H1 (cell line): ENCODE measurements at regions not wholly inside any gene's neighbourhood (a gene's known extent, or its start where the extent isn't known, plus 50 kb on each side); places are given as distances from the start of the nearest gene placed in this dataset.

Source experiments
- CTCF ChIA-PET: fragments of 300-600 bp; sonication (Branson Sonifier 250); formaldehyde crosslinking; loops from one replicate; lab custom pipeline; 2021; ENCODE audit not compliant: partially characterized antibody; lab: Charles Lee
- POLR2A ChIA-PET: fragments of 300-600 bp; sonication (Branson Sonifier 250); formaldehyde crosslinking; loops from one replicate; lab custom pipeline; 2021; ENCODE audit warnings: inconsistent platforms; ENCODE audit not compliant: partially characterized antibody; lab: Charles Lee
- DNase-seq, 2 experiments: peaks; one replicate each; pipeline versions ENCODE4 v3.0.0 to v3.0.0-alpha.2; 2010 to 2022; ENCODE audit warnings: low spot score in 2 of 2, low read depth in 1 of 2, mixed read lengths in 1 of 2
- FAIRE-seq: peaks from 2 replicates; lab custom pipeline; 2011; peaks lifted over from hg19 to GRCh38; lab: Jason Lieb, UNC
- H2AFZ ChIP-seq: 2 replicates; pipeline ENCODE4 v1.8.1; 2012; ENCODE audit warnings: low read length, inconsistent platforms
- H2AK5ac ChIP-seq: 2 replicates; pipeline ENCODE4 v1.6.1; 2013; ENCODE audit warnings: low read depth, low read length
- H2BK120ac ChIP-seq: replicated peaks from 2 replicates; pipeline ENCODE3; 2013; ENCODE audit warnings: low read depth, low read length, inconsistent platforms
- H2BK12ac ChIP-seq: 2 replicates; pipeline ENCODE4 v1.6.1; 2013; ENCODE audit warnings: low read depth, low read length
- H2BK15ac ChIP-seq: 2 replicates; pipeline ENCODE4 v1.6.1; 2013; ENCODE audit warnings: low read length
- H2BK20ac ChIP-seq: 2 replicates; pipeline ENCODE4 v1.6.1; 2013; ENCODE audit warnings: low read length
- H2BK5ac ChIP-seq: 2 replicates; pipeline ENCODE4 v1.6.1; 2013; ENCODE audit warnings: low read depth, low read length
- H3K14ac ChIP-seq: 2 replicates; pipeline ENCODE4 v1.6.1; 2013; ENCODE audit warnings: inconsistent platforms; ENCODE audit not compliant: insufficient read length
- H3K18ac ChIP-seq: 2 replicates; pipeline ENCODE4 v1.6.1; 2013; ENCODE audit warnings: low read length; ENCODE audit errors: extremely low read depth
- H3K23ac ChIP-seq: 2 replicates; pipeline ENCODE4 v1.6.1; 2013; ENCODE audit warnings: inconsistent platforms; ENCODE audit not compliant: insufficient read length
- H3K23me2 ChIP-seq: 2 replicates; pipeline ENCODE4 v1.6.1; 2013; ENCODE audit warnings: low read depth, low read length
- H3K27ac ChIP-seq: 2 replicates; pipeline ENCODE4 v1.6.1; 2011; ENCODE audit warnings: low read depth, low read length, inconsistent platforms
- H3K27me3 ChIP-seq, 4 experiments: replicated peaks in 1 of 4; 1 replicate in 1 of 4; 2 replicates in 3 of 4; pipeline versions ENCODE4 v1.6.1 to v1.8.1; 2011 to 2013; ENCODE audit warnings: low read length in 3 of 4, mild to moderate bottlenecking in 3 of 4, inconsistent platforms in 2 of 4, mixed read lengths in 2 of 4, moderate library complexity in 1 of 4; ENCODE audit not compliant: control insufficient read depth in 3 of 4, insufficient read depth in 3 of 4; ENCODE audit errors: extremely low read depth in 1 of 4
- H3K36me3 ChIP-seq, 4 experiments: 2 replicates each; pipeline versions ENCODE4 v1.6.1 to v1.8.1; 2011 to 2013; ENCODE audit warnings: mild to moderate bottlenecking in 4 of 4, low read length in 3 of 4, moderate library complexity in 2 of 4, control low read depth in 1 of 4, inconsistent platforms in 1 of 4; ENCODE audit not compliant: insufficient read depth in 4 of 4, control insufficient read depth in 2 of 4
- H3K4ac ChIP-seq: replicated peaks from 2 replicates; pipeline ENCODE3; 2013; ENCODE audit warnings: low read length, low read depth, mixed read lengths, inconsistent platforms; ENCODE audit not compliant: insufficient read length
- H3K4me1 ChIP-seq, 4 experiments: replicated peaks in 1 of 4; 1 replicate in 1 of 4; 2 replicates in 3 of 4; pipeline versions ENCODE4 v1.6.1 to v1.8.1; 2011 to 2013; ENCODE audit warnings: low read length in 3 of 4, inconsistent platforms in 2 of 4, mixed read lengths in 1 of 4; ENCODE audit not compliant: insufficient read depth in 4 of 4, control insufficient read depth in 3 of 4
- H3K4me2 ChIP-seq, 2 experiments: 2 replicates each; pipeline versions ENCODE4 v1.6.1 to v1.8.1; 2011 to 2013; ENCODE audit warnings: low read depth in 2 of 2, low read length in 2 of 2, control low read depth in 1 of 2, inconsistent platforms in 1 of 2, mild to moderate bottlenecking in 1 of 2; ENCODE audit not compliant: insufficient read depth in 1 of 2
- H3K4me3 ChIP-seq, 4 experiments: fragments of 200-600, 300-600 bp in 1 of 4; sonication (generic), shearing (Covaris generic), sonication (Bioruptor Twin) in 1 of 4; 2 replicates each; pipeline versions ENCODE4 v1.5.1 to v1.8.1; 2011 to 2016; ENCODE audit warnings: low read length in 4 of 4, low read depth in 3 of 4, control low read depth in 2 of 4, inconsistent platforms in 2 of 4, mild to moderate bottlenecking in 2 of 4, mixed read lengths in 1 of 4, moderate library complexity in 1 of 4; ENCODE audit not compliant: insufficient read depth in 2 of 4; ENCODE audit errors: extremely low read depth in 1 of 4
- H3K56ac ChIP-seq: replicated peaks from 2 replicates; pipeline ENCODE3; 2013; ENCODE audit warnings: low read depth, mild to moderate bottlenecking, mixed read lengths, low read length, inconsistent platforms; ENCODE audit not compliant: insufficient read length
- H3K79me1 ChIP-seq: 2 replicates; pipeline ENCODE4 v1.6.1; 2013; ENCODE audit warnings: low read depth, low read length, control low read depth
- H3K79me2 ChIP-seq, 2 experiments: 2 replicates each; pipeline versions ENCODE4 v1.6.1 to v1.8.1; 2012 to 2013; ENCODE audit warnings: low read length in 2 of 2, mild to moderate bottlenecking in 2 of 2, inconsistent platforms in 1 of 2; ENCODE audit not compliant: insufficient read depth in 2 of 2, control insufficient read depth in 1 of 2
- H3K9ac ChIP-seq, 4 experiments: replicated peaks in 1 of 4; 1 replicate in 1 of 4; 2 replicates in 3 of 4; pipeline versions ENCODE4 v1.6.1 to v1.8.1; 2011 to 2013; ENCODE audit warnings: low read depth in 3 of 4, low read length in 3 of 4, control low read depth in 2 of 4, mild to moderate bottlenecking in 2 of 4, moderate library complexity in 2 of 4, inconsistent platforms in 1 of 4; ENCODE audit errors: extremely low read depth in 1 of 4
- H3K9me3 ChIP-seq, 2 experiments: 2 replicates each; pipeline versions ENCODE4 v1.6.1 to v1.8.1; 2012 to 2013; ENCODE audit warnings: mild to moderate bottlenecking in 2 of 2, moderate library complexity in 2 of 2, control low read depth in 1 of 2, inconsistent platforms in 1 of 2, low read depth in 1 of 2, low read length in 1 of 2, mixed read lengths in 1 of 2; ENCODE audit not compliant: insufficient read depth in 2 of 2
- H4K20me1 ChIP-seq, 2 experiments: replicated peaks in 1 of 2; 2 replicates each; pipeline versions ENCODE3 to v1.8.1; 2011 to 2013; ENCODE audit warnings: inconsistent platforms in 2 of 2, low read length in 2 of 2, mild to moderate bottlenecking in 1 of 2; ENCODE audit not compliant: insufficient read depth in 2 of 2, control insufficient read depth in 1 of 2
- H4K5ac ChIP-seq: 2 replicates; pipeline ENCODE4 v1.6.1; 2013; ENCODE audit warnings: low read length, low read depth, mixed read lengths, inconsistent platforms; ENCODE audit not compliant: insufficient read length
- H4K8ac ChIP-seq: 2 replicates; pipeline ENCODE4 v1.8.0; 2013; ENCODE audit warnings: mild to moderate bottlenecking, moderate library complexity, low read length, inconsistent platforms; ENCODE audit not compliant: insufficient read depth; ENCODE audit errors: extremely low read depth
- H4K91ac ChIP-seq: replicated peaks from 2 replicates; pipeline ENCODE3; 2013; ENCODE audit warnings: low read length, mixed read lengths, inconsistent platforms; ENCODE audit not compliant: insufficient read length
- POU5F1 ChIP-seq: IDR thresholded peaks from 2 replicates; pipeline ENCODE4 v1.6.1; 2011; ENCODE audit warnings: low read depth, mild to moderate bottlenecking, low read length, moderate library complexity
- YY1 ChIP-seq: IDR thresholded peaks from 2 replicates; pipeline ENCODE4 v1.6.1; 2011; ENCODE audit warnings: low read depth, mild to moderate bottlenecking, low read length
- WGBS, 2 experiments: shearing (Covaris generic) in 1 of 2; methylation state at CpG; one replicate each; pipeline versions ENCODE4 v1.1.6 to v1.1.7; 2013 to 2015; ENCODE audit warnings: low lambda C conversion rate in 2 of 2, mixed read lengths in 2 of 2, inconsistent platforms in 1 of 2, low coverage in 1 of 2, missing lambda C conversion rate in 1 of 2; ENCODE audit not compliant: insufficient replicate concordance in 2 of 2, insufficient coverage in 1 of 2, insufficient read length in 1 of 2; ENCODE audit errors: extremely low coverage in 1 of 2, missing lambda C conversion rate in 1 of 2; 5-methylcytosine and 5-hydroxymethylcytosine counted together

- Histone ChIP-seq H3K27me3 (no peaks in the 10 kb centered on the region), H2BK15ac (no peak overlapping the region), H4K91ac (no peak overlapping the region), H2BK5ac (no peak overlapping the region), H3K9me3 (no peaks in the 10 kb centered on the region), H2BK20ac (no peak overlapping the region), H4K20me1 (no peaks in the 10 kb centered on the region), H3K14ac (no peak overlapping the region), H3K18ac (no peak overlapping the region), H3K23ac (no peak overlapping the region), H2AK5ac (no peak overlapping the region), H3K4me1 (peaks cover 5 to 12% (median 11%) of the 10 kb centered on the region in 4 experiments), H4K5ac (no peak overlapping the region), H2BK12ac (no peak overlapping the region), H3K79me1 (no peaks in the 10 kb centered on the region), H3K9ac (no peak overlapping the region), H3K23me2 (no peaks in the 10 kb centered on the region), H3K27ac (no peak overlapping the region), H4K8ac (no peak overlapping the region), H3K4me3 (no peak overlapping the region), H3K56ac (no peak overlapping the region), H3K36me3 (no peaks in the 10 kb centered on the region), H3K79me2 (no peaks in the 10 kb centered on the region; a peak in 1 of 4 replicates), H3K4ac (no peak overlapping the region), H3K4me2 (no peak overlapping the region), H2AFZ (no peak overlapping the region), H2BK120ac (no peak overlapping the region)
- FAIRE-seq (no peak), DNase-seq (no peak)
- ChIA-PET POLR2A (no interaction called here), CTCF (interaction anchor here (0.8 to 1.1 kb wide), 2 partner anchors 10 to 425 kb away, joined by 3 read pairs; no protein-coding TSS in a partner anchor)
- 86% methylated on average over 9 of the region's 10 CpGs; no CpG with 5 or more reads in 1 of the 2 experiments for WGBS, 2 experiments
- TF ChIP-seq POU5F1 (no peak), YY1 (no peak)
These were observed 815.6 kb downstream of the UQCRFS1 start for GRCh38 chr19:28397306-28397705.
